GM12878 (cell line): ENCODE measurements at regions not wholly inside any gene's neighbourhood (a gene's known extent, or its start where the extent isn't known, plus 50 kb on each side); places are given as distances from the start of the nearest gene placed in this dataset.
"Not testable (repeated sequence)": the region's sequence is repeated elsewhere in the genome, so short reads cannot be mapped to it uniquely, and the experiment has no call there.

Source experiments
- ATAC-seq: fragments of 200-7000 bp; cut with Tn5 transposase; 3 replicates; pipeline ENCODE4 v1.9.1; 2020; ENCODE audit warnings: mild to moderate bottlenecking, moderate library complexity
- BruUV-seq: library from RNA; stranded (reverse); fragments of 400-500 nt; replicated peaks from 2 replicates; lab custom pipeline; 2021; lab: Mats Ljungman, UMichigan
- CTCF ChIA-PET: fragments of 300-600 bp; sonication (Branson Sonifier 250); formaldehyde crosslinking; extraction: SDS; loops from one replicate; lab custom pipeline; 2021; ENCODE audit warnings: inconsistent platforms; lab: Yijun Ruan, JAX
- POLR2A ChIA-PET: fragments of 350-600 bp; formaldehyde crosslinking; extraction: SDS; loops from one replicate; lab custom pipeline; 2021; ENCODE audit warnings: inconsistent platforms; lab: Charles Lee
- RAD21 ChIA-PET: fragments of 300-600 bp; sonication (Branson Sonifier 250); formaldehyde crosslinking; loops from one replicate; lab custom pipeline; 2023; ENCODE audit warnings: antibody characterized with exemption; ENCODE audit not compliant: unreplicated experiment; lab: Charles Lee
- SMC1A ChIA-PET: fragments of 300-600 bp; sonication (Branson Sonifier 250); formaldehyde crosslinking; loops from one replicate; lab custom pipeline; 2023; ENCODE audit not compliant: unreplicated experiment, uncharacterized antibody; lab: Charles Lee
- DNase-seq: peaks from one replicate; pipeline ENCODE4 v3.0.0-alpha.2; 2011; ENCODE audit warnings: low read depth, low spot score
- FAIRE-seq: peaks from 3 replicates; lab custom pipeline; 2011; peaks lifted over from hg19 to GRCh38; lab: Jason Lieb, UNC
- H2AFZ ChIP-seq: 2 replicates; pipeline ENCODE4 v1.6.0; 2011; ENCODE audit warnings: low read depth, low read length, control low read depth; ENCODE audit not compliant: control insufficient read depth
- H3K27ac ChIP-seq: 2 replicates; pipeline ENCODE4 v1.5.1; 2011; ENCODE audit warnings: control low read depth; ENCODE audit not compliant: control insufficient read depth, insufficient read depth
- H3K27me3 ChIP-seq, 2 experiments: replicated peaks in 1 of 2; 2 replicates each; pipeline versions ENCODE4 v1.6.0 to v1.6.1; 2011; ENCODE audit warnings: low read length in 1 of 2; ENCODE audit not compliant: control insufficient read depth in 2 of 2, insufficient read depth in 2 of 2
- H3K36me3 ChIP-seq, 2 experiments: 2 replicates each; pipeline ENCODE4 v1.5.1; 2011; ENCODE audit warnings: low read length in 1 of 2; ENCODE audit not compliant: control insufficient read depth in 2 of 2, insufficient read depth in 2 of 2
- H3K4me1 ChIP-seq: 2 replicates; pipeline ENCODE4 v1.6.1; 2011; ENCODE audit warnings: mild to moderate bottlenecking, low read length, moderate library complexity, mixed read lengths; ENCODE audit not compliant: control insufficient read depth, insufficient read depth
- H3K4me2 ChIP-seq: 2 replicates; pipeline ENCODE4 v1.6.0; 2011; ENCODE audit warnings: control low read depth; ENCODE audit not compliant: control insufficient read depth, insufficient read depth
- H3K4me3 ChIP-seq: fragments of 200-600 bp; sonication (generic); 2 replicates; pipeline ENCODE4 v1.5.1; 2016
- H3K79me2 ChIP-seq: 2 replicates; pipeline ENCODE4 v1.6.0; 2011; ENCODE audit warnings: low read length; ENCODE audit not compliant: control insufficient read depth, insufficient read depth
- H3K9ac ChIP-seq: 2 replicates; pipeline ENCODE4 v1.8.0; 2011; ENCODE audit warnings: low read length, control low read depth, mixed read lengths; ENCODE audit not compliant: control insufficient read depth, insufficient read depth
- H3K9me3 ChIP-seq: replicated peaks from 3 replicates; pipeline ENCODE4 v1.5.1; 2011; ENCODE audit warnings: mild to moderate bottlenecking, low read length; ENCODE audit not compliant: control insufficient read depth, insufficient read depth
- H4K20me1 ChIP-seq: 2 replicates; pipeline ENCODE4 v1.6.0; 2011; ENCODE audit not compliant: control insufficient read depth, insufficient read depth
- WGBS: methylation state at CpG from one replicate; pipeline ENCODE4 v1.1.6; 2016; ENCODE audit warnings: low lambda C conversion rate; ENCODE audit not compliant: insufficient replicate concordance, insufficient coverage; ENCODE audit errors: missing lambda C conversion rate; 5-methylcytosine and 5-hydroxymethylcytosine counted together
- in situ Hi-C: fragments of 300-500 bp; cut with MboI; formaldehyde crosslinking; loops from 9 replicates; pipeline ENCODE4 v1.14.3; 2018; ENCODE audit warnings: mixed read lengths
- intact Hi-C: fragments of 100-400 bp; cut with micrococcal nuclease; formaldehyde crosslinking; loops from one replicate; pipeline ENCODE4 v1.14.2; 2022; ENCODE audit not compliant: unreplicated experiment
- TF ChIP-seq, protein P1 (sequence below): fragments of 450-650 bp; IDR thresholded peaks from 2 replicates; pipeline ENCODE4 v1.6.1; 2018; ENCODE audit warnings: mild to moderate bottlenecking, low read depth, moderate library complexity; ENCODE audit not compliant: partially characterized antibody

DNA sequence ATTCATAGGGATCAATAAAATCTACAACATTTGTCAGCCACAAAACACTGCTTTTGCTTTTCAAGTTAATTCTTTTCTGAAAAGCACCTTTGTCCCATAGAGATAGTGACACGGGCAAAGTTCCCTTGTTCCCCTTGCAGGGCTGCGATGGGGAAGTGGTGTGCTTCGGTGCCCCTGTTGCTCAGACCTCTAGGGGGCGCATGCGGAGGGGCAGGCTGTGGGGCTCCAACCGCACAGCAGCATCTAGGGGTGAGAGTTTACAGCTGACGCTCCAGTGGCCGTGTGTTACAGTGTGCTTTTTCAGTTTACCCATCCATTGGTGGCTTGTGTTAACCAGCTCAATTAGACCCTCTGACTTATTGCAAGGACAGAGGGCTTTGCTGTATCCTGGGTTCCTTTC is 1432.2 kb upstream of the ACVR2A start (continued):
- TF ChIP-seq, protein P1, sequence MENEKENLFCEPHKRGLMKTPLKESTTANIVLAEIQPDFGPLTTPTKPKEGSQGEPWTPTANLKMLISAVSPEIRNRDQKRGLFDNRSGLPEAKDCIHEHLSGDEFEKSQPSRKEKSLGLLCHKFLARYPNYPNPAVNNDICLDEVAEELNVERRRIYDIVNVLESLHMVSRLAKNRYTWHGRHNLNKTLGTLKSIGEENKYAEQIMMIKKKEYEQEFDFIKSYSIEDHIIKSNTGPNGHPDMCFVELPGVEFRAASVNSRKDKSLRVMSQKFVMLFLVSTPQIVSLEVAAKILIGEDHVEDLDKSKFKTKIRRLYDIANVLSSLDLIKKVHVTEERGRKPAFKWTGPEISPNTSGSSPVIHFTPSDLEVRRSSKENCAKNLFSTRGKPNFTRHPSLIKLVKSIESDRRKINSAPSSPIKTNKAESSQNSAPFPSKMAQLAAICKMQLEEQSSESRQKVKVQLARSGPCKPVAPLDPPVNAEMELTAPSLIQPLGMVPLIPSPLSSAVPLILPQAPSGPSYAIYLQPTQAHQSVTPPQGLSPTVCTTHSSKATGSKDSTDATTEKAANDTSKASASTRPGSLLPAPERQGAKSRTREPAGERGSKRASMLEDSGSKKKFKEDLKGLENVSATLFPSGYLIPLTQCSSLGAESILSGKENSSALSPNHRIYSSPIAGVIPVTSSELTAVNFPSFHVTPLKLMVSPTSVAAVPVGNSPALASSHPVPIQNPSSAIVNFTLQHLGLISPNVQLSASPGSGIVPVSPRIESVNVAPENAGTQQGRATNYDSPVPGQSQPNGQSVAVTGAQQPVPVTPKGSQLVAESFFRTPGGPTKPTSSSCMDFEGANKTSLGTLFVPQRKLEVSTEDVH = no peak
- TF ChIP-seq, all 136 proteins: peak for 2

DNA sequence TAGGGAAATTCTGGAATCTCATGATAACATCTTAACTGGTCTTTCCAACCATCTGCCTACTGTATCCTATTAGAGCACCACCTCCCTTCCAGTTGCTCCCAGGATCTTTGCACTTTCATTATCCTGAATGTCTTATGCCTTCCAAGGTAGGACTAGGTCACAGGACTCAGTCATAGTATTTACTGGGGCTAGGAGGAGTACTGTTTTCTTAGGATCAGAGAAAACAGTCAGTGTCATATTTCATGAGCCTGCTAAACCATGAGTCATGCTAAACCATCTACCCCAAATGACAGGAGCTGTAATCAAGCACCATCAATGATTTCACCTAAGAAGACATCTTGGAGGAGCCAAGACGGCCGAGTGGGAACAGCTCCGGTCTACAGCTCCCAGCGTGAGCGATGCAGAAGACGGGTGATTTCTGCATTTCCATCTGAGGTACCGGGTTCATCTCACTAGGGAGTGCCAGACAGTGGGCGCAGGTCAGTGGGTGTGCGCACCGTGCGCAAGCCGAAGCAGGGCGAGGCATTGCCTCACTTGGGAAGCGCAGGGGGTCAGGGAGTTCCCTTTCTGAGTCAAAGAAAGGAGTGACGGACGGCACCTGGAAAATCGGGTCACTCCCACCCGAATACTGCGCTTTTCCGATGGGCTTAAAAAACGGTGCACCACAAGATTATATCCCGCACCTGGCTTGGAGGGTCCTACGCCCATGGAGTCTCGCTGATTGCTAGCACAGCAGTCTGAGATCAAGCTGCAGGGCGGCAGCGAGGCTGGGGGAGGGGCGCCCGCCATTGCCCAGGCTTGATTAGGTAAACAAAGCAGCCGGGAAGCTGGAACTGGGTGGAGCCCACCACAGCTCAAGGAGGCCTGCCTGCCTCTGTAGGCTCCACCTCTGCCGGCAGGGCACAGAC is 1439.2 kb upstream of the ACVR2A start:
- H3K9ac ChIP-seq, H2AFZ ChIP-seq, ATAC-seq, POLR2A ChIA-PET, CTCF ChIA-PET, RAD21 ChIA-PET, intact Hi-C loops, FAIRE-seq, SMC1A ChIA-PET, H3K27ac ChIP-seq, H3K4me1 ChIP-seq, in situ Hi-C loops, DNase-seq, H3K27me3 ChIP-seq, H3K4me3 ChIP-seq, H3K79me2 ChIP-seq, H3K4me2 ChIP-seq, H3K36me3 ChIP-seq, H4K20me1 ChIP-seq, H3K9me3 ChIP-seq, BruUV-seq: not testable (repeated sequence)
- 57% methylated on average over 19 of the region's 30 CpGs for WGBS

DNA sequence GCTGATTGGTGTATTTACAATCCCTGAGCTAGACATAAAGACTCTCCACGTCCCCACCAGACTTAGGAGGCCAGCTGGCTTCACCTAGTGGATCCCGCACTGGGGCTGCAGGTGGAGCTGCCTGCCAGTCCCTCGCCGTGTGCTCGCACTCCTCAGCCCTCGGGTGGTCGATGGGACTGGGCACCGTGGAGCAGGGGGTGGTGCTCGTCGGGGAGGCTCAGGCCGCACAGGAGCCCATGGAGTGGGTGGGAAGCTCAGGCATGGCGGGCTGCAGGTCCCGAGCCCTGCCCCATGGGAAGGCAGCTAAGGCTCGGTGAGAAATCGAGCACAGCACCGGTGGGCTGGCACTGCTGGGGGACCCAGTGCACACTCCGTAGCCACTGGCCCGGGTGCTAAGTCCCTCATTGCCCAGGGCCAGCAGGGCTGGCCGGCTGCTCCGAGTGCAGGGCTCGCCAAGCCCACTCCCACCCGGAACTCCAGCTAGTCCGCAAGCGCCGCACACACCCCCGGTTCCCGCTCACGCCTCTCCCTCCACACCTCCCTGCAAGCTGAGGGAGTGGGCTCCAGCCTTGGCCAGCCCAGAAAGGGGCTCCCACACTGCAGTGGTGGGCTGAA is 1441.2 kb upstream of the ACVR2A start:
- DNase-seq, BruUV-seq, ATAC-seq, RAD21 ChIA-PET, FAIRE-seq, H3K4me3 ChIP-seq, H3K36me3 ChIP-seq, H3K4me1 ChIP-seq, H3K27ac ChIP-seq, in situ Hi-C loops, H2AFZ ChIP-seq, POLR2A ChIA-PET, H3K79me2 ChIP-seq, H4K20me1 ChIP-seq, H3K4me2 ChIP-seq, CTCF ChIA-PET, H3K27me3 ChIP-seq, H3K9ac ChIP-seq, H3K9me3 ChIP-seq, intact Hi-C loops: not testable (repeated sequence)
- SMC1A ChIA-PET = interaction anchor here (1.2 kb wide), 1 partner anchor 11 kb away, joined by 3 read pairs; no protein-coding TSS in a partner anchor
- 65% methylated on average over 24 of the region's 28 CpGs for WGBS
